ENCODE measurements at regions not wholly inside any gene's neighbourhood (a gene's known extent, or its start where the extent isn't known, plus 50 kb on each side); places are given as distances from the start of the nearest gene placed in this dataset.

DNA sequence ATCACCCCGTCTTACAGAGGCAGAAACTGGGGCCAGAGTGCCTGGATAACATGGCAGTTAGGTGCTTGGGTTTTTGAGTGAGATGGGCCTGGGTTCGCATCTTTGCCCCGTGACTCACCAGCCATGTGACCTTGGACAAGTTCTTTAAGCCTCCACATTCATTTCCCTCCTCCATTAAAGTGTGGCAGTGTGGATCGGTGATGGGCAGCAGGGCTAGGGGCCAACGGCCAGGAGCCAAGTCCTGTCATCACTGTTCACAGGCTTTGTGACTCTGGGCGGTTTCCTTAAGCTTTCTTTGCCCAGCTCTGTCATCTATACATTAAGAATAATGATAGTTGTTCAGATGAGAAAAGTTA is 85.5 kb upstream of the PMEPA1 start:
- DNase-seq, result no peak
- TF ChIP-seq POLR2A (IDR thresholded peaks at IDR 0.05), result no peak
- TF ChIP-seq, protein P1, sequence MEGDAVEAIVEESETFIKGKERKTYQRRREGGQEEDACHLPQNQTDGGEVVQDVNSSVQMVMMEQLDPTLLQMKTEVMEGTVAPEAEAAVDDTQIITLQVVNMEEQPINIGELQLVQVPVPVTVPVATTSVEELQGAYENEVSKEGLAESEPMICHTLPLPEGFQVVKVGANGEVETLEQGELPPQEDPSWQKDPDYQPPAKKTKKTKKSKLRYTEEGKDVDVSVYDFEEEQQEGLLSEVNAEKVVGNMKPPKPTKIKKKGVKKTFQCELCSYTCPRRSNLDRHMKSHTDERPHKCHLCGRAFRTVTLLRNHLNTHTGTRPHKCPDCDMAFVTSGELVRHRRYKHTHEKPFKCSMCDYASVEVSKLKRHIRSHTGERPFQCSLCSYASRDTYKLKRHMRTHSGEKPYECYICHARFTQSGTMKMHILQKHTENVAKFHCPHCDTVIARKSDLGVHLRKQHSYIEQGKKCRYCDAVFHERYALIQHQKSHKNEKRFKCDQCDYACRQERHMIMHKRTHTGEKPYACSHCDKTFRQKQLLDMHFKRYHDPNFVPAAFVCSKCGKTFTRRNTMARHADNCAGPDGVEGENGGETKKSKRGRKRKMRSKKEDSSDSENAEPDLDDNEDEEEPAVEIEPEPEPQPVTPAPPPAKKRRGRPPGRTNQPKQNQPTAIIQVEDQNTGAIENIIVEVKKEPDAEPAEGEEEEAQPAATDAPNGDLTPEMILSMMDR (IDR thresholded peaks at IDR 0.05), result no peak
- WGBS, 2 donors, result 81 to 82% methylated on average over 6 of the region's 6 CpGs
- Histone ChIP-seq H3K27me3 (no peaks in the 10 kb centered on the region), H3K9me3 (no peaks in the 10 kb centered on the region), H3K4me3 (replicated peaks in 1 of 3) (no peak overlapping the region), H3K27ac (no peak overlapping the region), H3K36me3 (no peaks in the 10 kb centered on the region), H3K4me1 (no peaks in the 10 kb centered on the region)
- intact Hi-C loops (cut with DNase I), result no loop called here

DNA sequence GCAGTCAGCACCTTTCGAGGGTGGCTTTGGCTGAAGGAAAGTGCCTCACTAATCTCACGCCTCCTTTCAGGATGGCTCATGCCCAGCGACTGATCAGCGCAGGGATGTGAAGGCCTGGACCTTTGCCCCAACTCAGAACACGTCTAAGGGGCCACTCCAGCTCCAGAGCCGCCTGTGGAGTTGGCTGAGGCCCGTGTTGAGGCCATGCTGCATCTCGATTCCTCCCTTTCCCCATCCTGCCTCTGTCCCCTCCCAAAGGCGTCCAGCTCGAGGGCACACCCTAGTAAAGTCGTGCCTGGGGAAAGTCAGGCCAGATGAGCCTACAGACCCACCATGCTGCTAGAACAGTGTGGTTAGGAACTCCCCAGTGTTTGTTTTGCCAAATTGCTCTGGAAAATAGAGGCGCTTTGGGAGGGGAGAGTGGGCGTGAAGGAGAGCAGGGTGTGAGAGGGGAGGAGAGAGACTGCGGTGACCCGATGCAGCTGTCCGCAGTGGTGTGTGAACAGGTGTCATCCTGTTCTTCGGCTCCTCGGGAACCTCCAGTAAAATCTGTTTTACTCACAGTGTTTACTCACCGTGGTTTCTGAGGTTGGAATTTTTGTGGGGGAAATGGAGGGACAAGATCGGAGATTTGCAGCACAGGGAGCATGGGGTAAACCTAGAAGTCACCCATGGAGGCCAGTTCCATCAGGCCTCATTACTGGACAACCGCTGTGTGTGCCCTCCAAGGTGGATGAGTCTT is 85.0 kb upstream of the PMEPA1 start:
- Histone ChIP-seq H3K4me3 (replicated peaks in 1 of 3) (no peak overlapping the region), H3K4me1 (no peaks in the 10 kb centered on the region), H3K27ac (no peak overlapping the region), H3K9me3 (no peaks in the 10 kb centered on the region), H3K36me3 (no peaks in the 10 kb centered on the region), H3K27me3 (no peaks in the 10 kb centered on the region)
- TF ChIP-seq, protein P1 (IDR thresholded peaks at IDR 0.05), result no peak
- no peak for TF ChIP-seq POLR2A (IDR thresholded peaks at IDR 0.05)
- intact Hi-C loops (cut with DNase I), result no loop called here
- WGBS, 2 donors, result 75 to 77% methylated on average over 20 to 21 of the region's 21 CpGs
- no peak for DNase-seq

DNA sequence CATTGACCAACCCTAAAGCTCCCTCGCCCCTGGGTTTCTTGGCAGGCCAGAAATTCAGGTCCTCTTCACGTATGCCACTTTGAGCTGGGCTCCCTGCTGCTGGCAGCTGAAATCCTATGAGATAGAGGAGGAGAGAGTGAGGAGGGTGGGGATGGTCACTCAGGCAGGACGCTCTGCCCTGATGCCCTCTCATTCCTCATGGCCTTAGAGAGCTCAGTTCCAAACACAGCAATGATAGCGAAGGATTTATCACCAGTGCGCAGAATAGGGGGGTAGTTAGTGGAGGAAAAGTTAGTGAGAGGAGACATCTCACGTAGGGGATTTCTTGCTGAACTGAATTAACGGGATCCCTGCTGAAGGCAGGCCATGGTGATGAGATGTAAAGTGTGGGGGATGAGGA is 84.2 kb upstream of the PMEPA1 start:
- intact Hi-C loops (cut with DNase I), result no loop called here
- TF ChIP-seq, protein P1 (IDR thresholded peaks at IDR 0.05), result no peak
- TF ChIP-seq POLR2A (IDR thresholded peaks at IDR 0.05), result no peak
- Histone ChIP-seq H3K27ac (no peak overlapping the region), H3K4me3 (replicated peaks in 1 of 3) (no peak overlapping the region), H3K4me1 (no peaks in the 10 kb centered on the region), H3K27me3 (no peaks in the 10 kb centered on the region), H3K9me3 (no peaks in the 10 kb centered on the region), H3K36me3 (no peaks in the 10 kb centered on the region)
- no peak for DNase-seq
- 93 to 100% methylated on average over 7 of the region's 7 CpGs for WGBS, 2 donors

DNA sequence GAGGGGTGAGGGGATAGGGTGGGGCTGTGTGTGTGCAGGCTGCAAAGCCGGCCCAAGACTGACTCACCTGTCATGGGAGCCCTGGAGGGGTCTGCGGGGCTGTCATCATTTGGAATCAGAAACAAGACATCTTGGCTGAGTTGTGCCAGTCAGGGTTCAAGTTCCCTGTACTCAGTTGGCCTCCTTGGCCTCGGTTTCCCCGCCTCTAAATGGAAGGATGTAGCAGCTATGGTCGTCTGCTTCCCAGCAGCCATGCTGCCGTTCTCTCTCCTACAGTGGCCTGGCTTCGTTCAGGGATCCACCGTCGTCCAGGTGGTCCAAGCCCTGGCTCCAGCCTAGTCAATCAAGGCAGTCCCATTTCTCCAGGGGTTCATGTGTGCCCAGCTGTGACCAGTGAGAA is 83.6 kb upstream of the PMEPA1 start:
- H3K4me1 ChIP-seq, result no peaks in the 10 kb centered on the region
- no peaks in the 10 kb centered on the region for H3K27me3 ChIP-seq
- H3K27ac ChIP-seq, result no peak overlapping the region
- WGBS, 2 donors, result 87 to 94% methylated on average over 9 of the region's 9 CpGs
- no peak for DNase-seq
- TF ChIP-seq, protein P1 (IDR thresholded peaks at IDR 0.05), result no peak
- no peak for TF ChIP-seq POLR2A (IDR thresholded peaks at IDR 0.05)
- no peak overlapping the region for H3K4me3 ChIP-seq (replicated peaks in 1 of 3)
- no peaks in the 10 kb centered on the region for H3K9me3 ChIP-seq
- intact Hi-C loops (cut with DNase I), result no loop called here
- H3K36me3 ChIP-seq, result no peaks in the 10 kb centered on the region

DNA sequence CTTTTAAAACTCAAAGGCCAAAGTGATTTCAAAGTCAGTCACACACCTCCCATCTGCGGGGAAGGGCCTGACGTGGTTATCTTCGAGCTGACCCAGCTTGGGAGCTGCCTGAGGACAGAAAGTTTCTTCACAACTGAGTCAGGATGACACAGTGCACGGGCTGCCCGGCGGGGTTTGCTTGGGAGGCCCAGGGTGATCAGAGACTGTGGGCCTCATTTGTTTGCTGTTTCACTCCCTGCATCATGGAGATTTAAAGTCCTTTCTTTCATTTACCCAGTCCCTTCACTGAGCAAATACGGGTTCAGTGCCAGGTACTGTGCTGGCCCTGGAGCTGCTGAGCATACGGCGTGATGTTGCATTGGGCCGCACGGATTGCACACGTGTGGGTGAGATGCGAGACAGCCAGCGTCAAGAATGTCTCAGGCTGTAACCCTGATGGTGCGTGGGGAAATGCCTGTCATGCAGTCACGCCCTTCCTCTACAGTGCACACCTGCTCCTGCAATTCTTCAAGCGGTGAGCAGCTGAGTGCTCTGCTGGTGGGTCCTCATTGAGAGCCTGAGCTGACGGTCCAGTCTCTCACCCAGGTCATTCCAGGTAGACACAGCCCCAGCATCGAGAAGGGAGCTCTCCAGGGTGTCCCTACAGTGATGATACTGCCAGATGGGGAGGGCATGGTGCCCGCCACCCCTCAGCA is 82.7 kb upstream of the PMEPA1 start:
- H3K9me3 ChIP-seq, result no peaks in the 10 kb centered on the region
- intact Hi-C loops (cut with DNase I), result no loop called here
- 64 to 76% methylated on average over 15 to 19 of the region's 20 CpGs for WGBS, 2 donors
- TF ChIP-seq POLR2A (IDR thresholded peaks at IDR 0.05), result no peak
- TF ChIP-seq, protein P1 (IDR thresholded peaks at IDR 0.05), result no peak
- no peak overlapping the region for H3K4me3 ChIP-seq (replicated peaks in 1 of 3)
- H3K27ac ChIP-seq, result no peak overlapping the region
- no peak for DNase-seq
- no peaks in the 10 kb centered on the region for H3K4me1 ChIP-seq
- H3K36me3 ChIP-seq, result no peaks in the 10 kb centered on the region
- H3K27me3 ChIP-seq, result no peaks in the 10 kb centered on the region
